Bronchial epithelial cell (primary cell): ENCODE measurements at regions not wholly inside any gene's neighbourhood (a gene's known extent, or its start where the extent isn't known, plus 50 kb on each side); places are given as distances from the start of the nearest gene placed in this dataset.

Experiments
- DNase-seq: peaks from one replicate; pipeline ENCODE4 v3.0.0-alpha.2; 2010; ENCODE audit warnings: low read depth
- FAIRE-seq: peaks from 2 replicates; lab custom pipeline; 2011; peaks lifted over from hg19 to GRCh38; lab: Jason Lieb, UNC
- H3K27me3 ChIP-seq: 2 replicates; pipeline ENCODE4 v1.5.1; 2011; ENCODE audit warnings: low read length; ENCODE audit not compliant: control insufficient read depth, insufficient read depth
- H3K36me3 ChIP-seq: 2 replicates; pipeline ENCODE4 v1.5.1; 2011; ENCODE audit warnings: low read length; ENCODE audit not compliant: control insufficient read depth, insufficient read depth
- H3K4me3 ChIP-seq: 2 replicates; pipeline ENCODE4 v1.5.1; 2011; ENCODE audit warnings: mild to moderate bottlenecking, low read depth, low read length, control low read depth
- CTCF ChIP-seq: IDR thresholded peaks from 2 replicates; pipeline ENCODE4 v1.5.1; 2011; ENCODE audit warnings: mild to moderate bottlenecking, moderate library complexity, low read length, control low read depth, inconsistent platforms; ENCODE audit not compliant: insufficient read depth, severe bottlenecking

DNA sequence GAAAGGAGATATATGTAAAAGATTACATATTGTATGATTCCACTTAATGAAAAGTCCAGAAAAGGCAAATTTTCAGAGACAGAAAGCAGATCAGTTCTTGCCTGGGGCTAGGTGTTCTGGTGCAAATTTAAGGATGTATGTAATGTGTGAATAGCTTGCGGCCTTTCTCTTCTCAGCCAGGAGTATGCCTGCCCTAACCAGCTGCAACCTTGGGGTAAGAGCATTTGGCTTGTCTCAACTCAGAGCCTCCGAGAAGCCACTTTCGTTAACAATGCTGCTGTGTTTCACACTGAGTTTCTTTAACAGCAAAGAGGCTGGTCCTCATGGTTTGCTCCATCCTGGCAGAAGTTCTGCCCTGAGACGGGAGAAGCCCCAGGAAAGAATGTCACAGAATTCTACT, 102.7 kb downstream of the SPCS3 start:
- no peaks in the 10 kb centered on the region for H3K27me3 ChIP-seq
- no peak overlapping the region for H3K4me3 ChIP-seq
- H3K36me3 ChIP-seq = no peaks in the 10 kb centered on the region
- FAIRE-seq = no peak
- no peak for TF ChIP-seq CTCF
- no peak for DNase-seq

GRCh38 chr4:176425035-176425434, 105.3 kb downstream of the SPCS3 start:
- TF ChIP-seq CTCF = no peak
- H3K27me3 ChIP-seq = no peaks in the 10 kb centered on the region
- no peak overlapping the region for H3K4me3 ChIP-seq
- H3K36me3 ChIP-seq = no peaks in the 10 kb centered on the region
- FAIRE-seq = no peak
- peak; percentile 83 for DNase-seq

DNA sequence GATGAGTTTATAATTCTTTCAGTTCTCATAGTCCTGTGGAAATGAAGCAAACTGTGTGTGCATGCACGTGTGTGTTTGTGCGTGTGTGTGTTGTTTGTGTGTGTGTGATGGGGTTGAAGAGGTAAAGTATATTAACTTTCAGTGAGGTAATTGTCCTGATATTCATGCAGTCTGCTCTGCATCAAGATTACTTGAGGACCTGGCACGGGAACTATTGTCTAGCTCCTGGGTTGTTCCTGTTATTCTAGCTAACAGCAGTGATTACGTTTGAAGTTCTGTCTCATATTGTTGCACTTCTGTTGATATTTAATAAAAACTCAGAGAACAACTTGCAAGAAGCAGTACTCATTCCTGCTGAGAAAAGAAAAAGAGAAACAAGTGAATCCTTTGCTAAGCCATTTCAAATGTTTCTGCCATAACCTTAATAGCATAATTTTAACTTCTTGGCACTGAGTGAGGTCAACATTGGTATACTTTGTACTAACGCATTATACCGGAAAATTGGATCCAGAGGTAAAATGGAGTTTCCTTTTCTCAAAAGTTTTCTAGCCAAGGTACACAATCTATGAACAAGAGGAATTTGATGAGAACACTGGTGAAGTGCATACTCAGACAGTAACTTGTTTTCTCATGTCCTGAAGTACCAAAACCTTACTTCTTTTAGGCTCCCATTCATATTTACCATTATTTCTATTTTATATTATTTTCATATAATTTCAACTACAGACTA, 113.2 kb downstream of the SPCS3 start:
- FAIRE-seq (no peak), DNase-seq (no peak)
- no peak for TF ChIP-seq CTCF
- Histone ChIP-seq H3K27me3 (no peaks in the 10 kb centered on the region), H3K36me3 (no peaks in the 10 kb centered on the region), H3K4me3 (no peak overlapping the region)

DNA sequence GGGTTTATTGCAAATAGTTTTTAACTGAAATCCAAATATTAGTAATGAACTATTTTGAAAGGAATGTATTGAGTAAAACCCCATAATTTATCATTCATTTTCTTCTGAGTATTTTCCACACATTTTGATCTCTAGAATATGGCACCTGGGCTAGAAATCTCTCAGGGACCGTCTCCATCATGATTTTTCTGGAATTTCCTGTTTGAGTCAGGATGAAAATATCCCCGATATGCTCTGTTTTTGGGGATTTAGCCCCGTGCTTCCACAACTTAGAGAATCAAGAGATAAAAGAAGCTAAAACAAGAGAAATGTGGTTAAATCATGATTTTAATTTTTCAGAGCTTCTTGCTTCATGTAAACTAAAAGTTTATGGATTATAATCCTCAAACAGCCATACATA, 114.2 kb downstream of the SPCS3 start:
- Histone ChIP-seq H3K36me3 (no peaks in the 10 kb centered on the region), H3K27me3 (no peaks in the 10 kb centered on the region), H3K4me3 (no peak overlapping the region)
- DNase-seq (no peak), FAIRE-seq (no peak)
- no peak for TF ChIP-seq CTCF

DNA sequence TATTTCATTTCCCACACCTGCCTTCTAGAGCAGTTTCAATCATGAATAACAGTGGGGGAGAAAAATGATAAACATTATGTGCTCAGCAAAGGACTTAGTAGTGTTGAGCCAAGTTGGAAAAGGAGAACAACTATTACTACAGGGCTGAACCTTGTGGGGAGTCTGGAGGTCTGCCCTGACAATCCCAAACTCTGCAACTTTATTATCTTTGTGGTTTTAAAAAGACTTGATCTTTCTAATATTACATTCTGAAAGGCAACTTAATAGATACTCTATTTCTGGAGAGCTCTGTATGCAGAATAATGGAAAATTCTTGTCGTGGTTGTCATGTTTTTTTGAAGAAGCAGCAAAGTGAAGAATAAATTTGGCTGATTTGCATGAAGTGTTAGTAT, 116.1 kb downstream of the SPCS3 start:
- TF ChIP-seq CTCF = no peak

More for the DNA sequence above, 116.1 kb downstream of the SPCS3 start:
- FAIRE-seq (no peak), DNase-seq (no peak)
- no peak overlapping the region for H3K4me3 ChIP-seq
- H3K27me3 ChIP-seq = no peaks in the 10 kb centered on the region
- no peaks in the 10 kb centered on the region for H3K36me3 ChIP-seq
